ENCODE measurements at regions not wholly inside any gene's neighbourhood (a gene's known extent, or its start where the extent isn't known, plus 50 kb on each side); places are given as distances from the start of the nearest gene placed in this dataset.

GRCh38 chr5:91486638-91487037, 103.5 kb upstream of the ARRDC3 start:
- TF ChIP-seq, protein P1, sequence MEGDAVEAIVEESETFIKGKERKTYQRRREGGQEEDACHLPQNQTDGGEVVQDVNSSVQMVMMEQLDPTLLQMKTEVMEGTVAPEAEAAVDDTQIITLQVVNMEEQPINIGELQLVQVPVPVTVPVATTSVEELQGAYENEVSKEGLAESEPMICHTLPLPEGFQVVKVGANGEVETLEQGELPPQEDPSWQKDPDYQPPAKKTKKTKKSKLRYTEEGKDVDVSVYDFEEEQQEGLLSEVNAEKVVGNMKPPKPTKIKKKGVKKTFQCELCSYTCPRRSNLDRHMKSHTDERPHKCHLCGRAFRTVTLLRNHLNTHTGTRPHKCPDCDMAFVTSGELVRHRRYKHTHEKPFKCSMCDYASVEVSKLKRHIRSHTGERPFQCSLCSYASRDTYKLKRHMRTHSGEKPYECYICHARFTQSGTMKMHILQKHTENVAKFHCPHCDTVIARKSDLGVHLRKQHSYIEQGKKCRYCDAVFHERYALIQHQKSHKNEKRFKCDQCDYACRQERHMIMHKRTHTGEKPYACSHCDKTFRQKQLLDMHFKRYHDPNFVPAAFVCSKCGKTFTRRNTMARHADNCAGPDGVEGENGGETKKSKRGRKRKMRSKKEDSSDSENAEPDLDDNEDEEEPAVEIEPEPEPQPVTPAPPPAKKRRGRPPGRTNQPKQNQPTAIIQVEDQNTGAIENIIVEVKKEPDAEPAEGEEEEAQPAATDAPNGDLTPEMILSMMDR (IDR thresholded peaks at IDR 0.05; ENCODE audit: low read depth, low read length, poor library complexity, severe bottlenecking), result no peak
- TF ChIP-seq EZH2phosphoT487 (IDR thresholded peaks at IDR 0.05; ENCODE audit: borderline replicate concordance, low read length), result no peak

Measured in DOHH2 (cell line).